ENCODE measurements at regions not wholly inside any gene's neighbourhood (a gene's known extent, or its start where the extent isn't known, plus 50 kb on each side); places are given as distances from the start of the nearest gene placed in this dataset.

GRCh38 chr3:181947606-181948005, 235.9 kb downstream of the SOX2 start:
- TF ChIP-seq CTCF (IDR thresholded peaks at IDR 0.05; ENCODE audit: borderline replicate concordance, control extremely low read depth, extremely low read depth, insufficient read depth, missing control alignments): no peak
- no peak for DNase-seq (ENCODE audit: low spot score)
- in situ Hi-C loops (cut with MboI; ENCODE audit: low sequenced_read_pairs, unreplicated experiment): no loop called here

GRCh38 chr3:181948286-181948685, 236.6 kb downstream of the SOX2 start:
- DNase-seq (ENCODE audit: low spot score): no peak
- in situ Hi-C loops (cut with MboI; ENCODE audit: low sequenced_read_pairs, unreplicated experiment): no loop called here
- TF ChIP-seq CTCF (IDR thresholded peaks at IDR 0.05; ENCODE audit: borderline replicate concordance, control extremely low read depth, extremely low read depth, insufficient read depth, missing control alignments): no peak

GRCh38 chr3:181952221-181952620, 240.5 kb downstream of the SOX2 start:
- in situ Hi-C loops (cut with MboI; ENCODE audit: low sequenced_read_pairs, unreplicated experiment): no loop called here
- no peak for DNase-seq (ENCODE audit: low spot score)
- TF ChIP-seq CTCF (IDR thresholded peaks at IDR 0.05; ENCODE audit: borderline replicate concordance, control extremely low read depth, extremely low read depth, insufficient read depth, missing control alignments): no peak

GRCh38 chr3:181952929-181953328, 241.2 kb downstream of the SOX2 start:
- no peak for DNase-seq (ENCODE audit: low spot score)
- no peak for TF ChIP-seq CTCF (IDR thresholded peaks at IDR 0.05; ENCODE audit: borderline replicate concordance, control extremely low read depth, extremely low read depth, insufficient read depth, missing control alignments)
- in situ Hi-C loops (cut with MboI; ENCODE audit: low sequenced_read_pairs, unreplicated experiment): no loop called here

- no peak for TF ChIP-seq CTCF (IDR thresholded peaks at IDR 0.05; ENCODE audit: borderline replicate concordance, control extremely low read depth, extremely low read depth, insufficient read depth, missing control alignments)
- in situ Hi-C loops (cut with MboI; ENCODE audit: low sequenced_read_pairs, unreplicated experiment): no loop called here
- no peak for DNase-seq (ENCODE audit: low spot score)
Measured at GRCh38 chr3:181955566-181955965, 243.8 kb downstream of the SOX2 start.

GRCh38 chr3:181956122-181956521, 244.4 kb downstream of the SOX2 start:
- TF ChIP-seq CTCF (IDR thresholded peaks at IDR 0.05; ENCODE audit: borderline replicate concordance, control extremely low read depth, extremely low read depth, insufficient read depth, missing control alignments): no peak
- no peak for DNase-seq (ENCODE audit: low spot score)
- in situ Hi-C loops (cut with MboI; ENCODE audit: low sequenced_read_pairs, unreplicated experiment): no loop called here

- in situ Hi-C loops (cut with MboI; ENCODE audit: low sequenced_read_pairs, unreplicated experiment): no loop called here
- no peak for TF ChIP-seq CTCF (IDR thresholded peaks at IDR 0.05; ENCODE audit: borderline replicate concordance, control extremely low read depth, extremely low read depth, insufficient read depth, missing control alignments)
- no peak for DNase-seq (ENCODE audit: low spot score)
Measured at GRCh38 chr3:181966393-181966792, 254.7 kb downstream of the SOX2 start.
